Calu3 (cell line): ENCODE measurements at regions not wholly inside any gene's neighbourhood (a gene's known extent, or its start where the extent isn't known, plus 50 kb on each side); places are given as distances from the start of the nearest gene placed in this dataset.

Experiments
- BruUV-seq: library from RNA; stranded (reverse); fragments of 400-500 nt; replicated peaks from 2 replicates; lab custom pipeline; 2021; lab: Mats Ljungman, UMichigan
- CTCF ChIA-PET: fragments of 300-600 bp; sonication (Branson Sonifier 250); formaldehyde crosslinking; loops from one replicate; lab custom pipeline; 2022; ENCODE audit warnings: antibody characterized with exemption; lab: Charles Lee
- DNase-seq: peaks from one replicate; pipeline ENCODE4 v3.0.0; 2022
- H3K27ac Mint-ChIP-seq: one replicate; pipeline ENCODE4 v1.8.0; 2022; ENCODE audit warnings: mixed read lengths; ENCODE audit not compliant: unreplicated experiment
- H3K27me3 Mint-ChIP-seq: one replicate; pipeline ENCODE4 v1.8.0; 2022; ENCODE audit warnings: mixed read lengths; ENCODE audit not compliant: unreplicated experiment
- H3K36me3 Mint-ChIP-seq: one replicate; pipeline ENCODE4 v1.8.0; 2022; ENCODE audit warnings: mild to moderate bottlenecking, moderate library complexity, mixed read lengths; ENCODE audit not compliant: insufficient read depth, unreplicated experiment
- H3K4me1 Mint-ChIP-seq: one replicate; pipeline ENCODE4 v1.8.0; 2022; ENCODE audit warnings: mild to moderate bottlenecking, low read depth, mixed read lengths; ENCODE audit not compliant: unreplicated experiment
- H3K4me3 Mint-ChIP-seq: one replicate; pipeline ENCODE4 v1.8.0; 2022; ENCODE audit warnings: mild to moderate bottlenecking, low read depth, moderate library complexity, mixed read lengths; ENCODE audit not compliant: unreplicated experiment
- H3K9me3 Mint-ChIP-seq: one replicate; pipeline ENCODE4 v1.8.0; 2022; ENCODE audit warnings: low read depth, mixed read lengths; ENCODE audit not compliant: unreplicated experiment
- intact Hi-C: fragments of 100-400 bp; cut with micrococcal nuclease; formaldehyde crosslinking; loops from one replicate; pipeline ENCODE4 v1.10.0; 2022; ENCODE audit not compliant: unreplicated experiment
- TF ChIP-seq, protein P1 (sequence below): fragments of 200-600 bp; IDR thresholded peaks from one replicate; pipeline ENCODE4 v1.8.0; 2022; ENCODE audit warnings: antibody characterized with exemption; ENCODE audit not compliant: unreplicated experiment

DNA sequence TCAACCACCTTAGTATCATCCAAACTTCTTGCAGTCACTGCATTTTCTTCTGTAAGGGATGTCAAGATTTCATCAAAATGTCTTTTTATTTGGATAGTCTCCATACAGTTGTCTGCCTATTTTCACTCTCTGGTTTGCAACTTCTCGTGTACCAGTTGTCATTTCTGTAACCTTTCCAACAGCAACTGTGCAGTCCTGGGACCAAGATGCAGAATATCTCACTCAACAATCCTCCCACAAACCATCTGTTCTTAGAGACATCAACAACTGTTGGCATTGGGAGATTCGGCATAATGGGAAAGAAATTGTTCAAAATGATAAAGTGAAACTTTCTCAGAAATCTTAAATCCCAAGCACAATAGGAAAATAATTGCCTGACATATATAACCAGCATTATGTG is 933.6 kb upstream of the SLC39A10 start:
- Mint-ChIP-seq H3K27me3 (no peaks in the 10 kb centered on the region), H3K4me1 (no peaks in the 10 kb centered on the region), H3K27ac (no peak overlapping the region), H3K9me3 (peaks cover 2% of the 10 kb centered on the region), H3K36me3 (no peaks in the 10 kb centered on the region), H3K4me3 (no peak overlapping the region)
- CTCF ChIA-PET = no interaction called here
- DNase-seq = no peak
- intact Hi-C loops = no loop called here
- no TSS peak for BruUV-seq
- TF ChIP-seq, protein P1, sequence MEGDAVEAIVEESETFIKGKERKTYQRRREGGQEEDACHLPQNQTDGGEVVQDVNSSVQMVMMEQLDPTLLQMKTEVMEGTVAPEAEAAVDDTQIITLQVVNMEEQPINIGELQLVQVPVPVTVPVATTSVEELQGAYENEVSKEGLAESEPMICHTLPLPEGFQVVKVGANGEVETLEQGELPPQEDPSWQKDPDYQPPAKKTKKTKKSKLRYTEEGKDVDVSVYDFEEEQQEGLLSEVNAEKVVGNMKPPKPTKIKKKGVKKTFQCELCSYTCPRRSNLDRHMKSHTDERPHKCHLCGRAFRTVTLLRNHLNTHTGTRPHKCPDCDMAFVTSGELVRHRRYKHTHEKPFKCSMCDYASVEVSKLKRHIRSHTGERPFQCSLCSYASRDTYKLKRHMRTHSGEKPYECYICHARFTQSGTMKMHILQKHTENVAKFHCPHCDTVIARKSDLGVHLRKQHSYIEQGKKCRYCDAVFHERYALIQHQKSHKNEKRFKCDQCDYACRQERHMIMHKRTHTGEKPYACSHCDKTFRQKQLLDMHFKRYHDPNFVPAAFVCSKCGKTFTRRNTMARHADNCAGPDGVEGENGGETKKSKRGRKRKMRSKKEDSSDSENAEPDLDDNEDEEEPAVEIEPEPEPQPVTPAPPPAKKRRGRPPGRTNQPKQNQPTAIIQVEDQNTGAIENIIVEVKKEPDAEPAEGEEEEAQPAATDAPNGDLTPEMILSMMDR = no peak

DNA sequence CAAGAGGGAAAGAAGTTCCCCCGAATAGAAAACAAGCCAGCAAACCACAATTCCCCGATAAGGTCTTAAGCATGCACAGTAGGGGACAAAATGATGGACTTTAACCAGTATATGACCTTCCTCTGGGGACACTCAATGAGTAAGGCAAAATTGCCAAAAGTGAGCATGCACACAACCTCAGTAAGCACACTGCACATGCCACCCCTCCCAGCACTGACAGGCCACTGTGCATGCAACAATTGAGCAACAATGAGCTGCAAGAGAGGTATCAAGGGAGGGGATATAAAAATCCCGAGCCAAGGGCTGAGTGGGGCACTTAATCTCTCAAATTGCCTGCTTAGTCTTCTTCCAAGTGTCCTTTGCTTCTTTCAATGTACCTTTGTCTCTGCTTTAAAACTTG is 935.8 kb upstream of the SLC39A10 start:
- TF ChIP-seq, protein P1 = no peak
- CTCF ChIA-PET = no interaction called here
- DNase-seq = no peak
- Mint-ChIP-seq H3K9me3 (peaks cover 2% of the 10 kb centered on the region), H3K4me1 (no peaks in the 10 kb centered on the region), H3K27ac (no peak overlapping the region), H3K4me3 (no peak overlapping the region), H3K36me3 (no peaks in the 10 kb centered on the region), H3K27me3 (no peaks in the 10 kb centered on the region)
- intact Hi-C loops = no loop called here
- BruUV-seq = no TSS peak

DNA sequence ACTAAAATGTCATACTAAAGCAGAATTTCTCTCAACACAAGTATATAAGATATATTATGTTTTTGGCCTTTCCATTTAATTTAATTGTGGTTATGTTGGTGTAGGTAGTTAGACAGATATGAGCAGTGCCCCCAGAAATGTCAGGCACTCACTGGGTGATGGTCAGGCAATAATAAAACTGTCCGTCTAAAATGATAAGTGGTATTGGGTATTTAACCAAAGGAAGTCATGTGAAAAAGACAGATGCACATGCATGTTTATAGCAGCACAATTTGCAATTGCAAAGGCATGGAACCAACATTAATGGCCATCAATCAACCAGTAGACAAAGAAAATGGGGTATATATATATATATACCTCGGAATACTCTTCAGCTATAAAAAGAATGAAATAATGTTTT is 936.6 kb upstream of the SLC39A10 start:
- no peak for DNase-seq
- intact Hi-C loops = no loop called here
- no peak overlapping the region for H3K4me3 Mint-ChIP-seq
- no peaks in the 10 kb centered on the region for H3K27me3 Mint-ChIP-seq
- CTCF ChIA-PET = no interaction called here
- H3K9me3 Mint-ChIP-seq = peaks cover 2% of the 10 kb centered on the region
- no TSS peak for BruUV-seq
- H3K36me3 Mint-ChIP-seq = no peaks in the 10 kb centered on the region
- H3K4me1 Mint-ChIP-seq = no peaks in the 10 kb centered on the region
- no peak overlapping the region for H3K27ac Mint-ChIP-seq
- TF ChIP-seq, protein P1 = no peak

DNA sequence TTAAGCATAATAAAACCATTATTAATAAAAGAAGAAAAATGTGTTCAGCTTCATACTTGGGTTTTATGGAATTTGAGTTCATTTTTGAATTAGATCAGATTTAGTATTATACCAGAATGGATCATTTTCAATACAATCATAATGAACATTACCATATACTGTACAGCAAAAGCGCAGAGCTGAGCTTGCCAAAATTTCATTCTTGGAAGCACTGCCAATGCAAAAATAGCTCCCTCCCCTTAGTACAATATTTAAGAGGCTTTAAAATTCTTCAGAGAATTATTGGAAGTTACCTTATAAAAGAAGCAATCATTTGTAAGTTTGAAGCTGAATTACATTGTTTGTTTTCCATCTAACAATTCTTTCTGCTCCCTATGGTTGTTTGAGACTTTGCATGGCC is 938.1 kb upstream of the SLC39A10 start:
- CTCF ChIA-PET = no interaction called here
- TF ChIP-seq, protein P1 = no peak
- H3K4me1 Mint-ChIP-seq = no peaks in the 10 kb centered on the region
- H3K27ac Mint-ChIP-seq = no peak overlapping the region
- BruUV-seq = no TSS peak
- peaks cover 5% of the 10 kb centered on the region for H3K9me3 Mint-ChIP-seq
- H3K27me3 Mint-ChIP-seq = no peaks in the 10 kb centered on the region
- no peak overlapping the region for H3K4me3 Mint-ChIP-seq
- intact Hi-C loops = no loop called here
- no peaks in the 10 kb centered on the region for H3K36me3 Mint-ChIP-seq
- DNase-seq = no peak

DNA sequence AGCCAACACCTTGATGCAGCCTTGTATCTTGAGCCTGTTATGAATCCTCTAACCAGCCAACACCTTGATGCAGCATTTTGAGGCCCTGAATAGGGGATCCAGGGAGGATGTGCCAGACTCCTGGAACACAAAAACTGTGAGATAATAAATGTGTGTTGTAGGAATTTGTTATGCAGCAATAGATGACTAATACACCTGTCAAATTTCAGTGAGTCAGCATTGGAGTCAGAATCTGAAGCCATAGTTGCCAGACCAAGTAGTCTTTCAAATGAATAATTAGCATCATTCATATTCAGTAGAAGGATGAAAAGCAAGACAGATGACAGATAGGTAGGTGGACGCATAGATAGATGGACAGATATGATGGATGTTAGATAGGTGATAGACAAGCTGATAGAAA is 942.5 kb upstream of the SLC39A10 start:
- CTCF ChIA-PET = no interaction called here
- Mint-ChIP-seq H3K36me3 (no peaks in the 10 kb centered on the region), H3K4me1 (no peaks in the 10 kb centered on the region), H3K9me3 (peaks cover 3% of the 10 kb centered on the region), H3K27ac (no peak overlapping the region), H3K27me3 (no peaks in the 10 kb centered on the region), H3K4me3 (no peak overlapping the region)
- BruUV-seq = no TSS peak
- DNase-seq = no peak
- intact Hi-C loops = no loop called here
- TF ChIP-seq, protein P1 = no peak
